Neural cell (in vitro differentiated cells): ENCODE measurements at regions not wholly inside any gene's neighbourhood (a gene's known extent, or its start where the extent isn't known, plus 50 kb on each side); places are given as distances from the start of the nearest gene placed in this dataset.

Experiments used
- EZH2 ChIP-seq: fragments of 200-600, 300-800 bp; shearing (Covaris generic), sonication (generic); IDR thresholded peaks from 2 replicates; pipeline ENCODE4 v1.6.1; 2014; ENCODE audit warnings: antibody characterized with exemption, low read length, borderline replicate concordance, mild to moderate bottlenecking; ENCODE audit not compliant: insufficient read depth, poor library complexity, severe bottlenecking
- TF ChIP-seq, protein P1 (sequence below): fragments of 450-650 bp; IDR thresholded peaks from 2 replicates; pipeline ENCODE4 v1.5.1; 2014; ENCODE audit warnings: antibody characterized with exemption, mild to moderate bottlenecking, moderate library complexity; ENCODE audit not compliant: poor library complexity, severe bottlenecking
- TF ChIP-seq, protein P2 (sequence below): IDR thresholded peaks from 2 replicates; pipeline ENCODE4 v1.6.1; 2012; ENCODE audit warnings: borderline replicate concordance

DNA sequence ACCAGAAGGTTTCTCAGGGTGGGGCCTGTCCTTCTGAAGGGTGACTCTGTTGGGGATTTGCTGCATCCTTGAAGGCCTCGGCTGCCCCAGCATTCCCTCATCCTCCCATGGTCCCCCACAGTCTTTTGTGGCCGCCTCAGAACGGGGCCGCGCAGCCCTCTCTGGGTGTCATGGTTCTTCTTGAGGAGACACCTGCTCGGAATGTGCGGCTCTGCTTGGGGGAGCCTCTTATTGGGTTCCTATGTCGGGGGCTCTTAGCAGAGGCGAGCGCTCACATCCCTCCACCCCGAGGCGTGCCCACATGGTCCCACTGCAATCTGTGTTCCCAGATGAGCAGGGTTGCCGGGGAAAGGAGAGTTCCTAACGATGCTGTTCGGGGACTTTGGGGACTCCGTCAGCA lies 1008.4 kb downstream of the BRD1 start:
- TF ChIP-seq EZH2: no peak
- TF ChIP-seq, protein P1, sequence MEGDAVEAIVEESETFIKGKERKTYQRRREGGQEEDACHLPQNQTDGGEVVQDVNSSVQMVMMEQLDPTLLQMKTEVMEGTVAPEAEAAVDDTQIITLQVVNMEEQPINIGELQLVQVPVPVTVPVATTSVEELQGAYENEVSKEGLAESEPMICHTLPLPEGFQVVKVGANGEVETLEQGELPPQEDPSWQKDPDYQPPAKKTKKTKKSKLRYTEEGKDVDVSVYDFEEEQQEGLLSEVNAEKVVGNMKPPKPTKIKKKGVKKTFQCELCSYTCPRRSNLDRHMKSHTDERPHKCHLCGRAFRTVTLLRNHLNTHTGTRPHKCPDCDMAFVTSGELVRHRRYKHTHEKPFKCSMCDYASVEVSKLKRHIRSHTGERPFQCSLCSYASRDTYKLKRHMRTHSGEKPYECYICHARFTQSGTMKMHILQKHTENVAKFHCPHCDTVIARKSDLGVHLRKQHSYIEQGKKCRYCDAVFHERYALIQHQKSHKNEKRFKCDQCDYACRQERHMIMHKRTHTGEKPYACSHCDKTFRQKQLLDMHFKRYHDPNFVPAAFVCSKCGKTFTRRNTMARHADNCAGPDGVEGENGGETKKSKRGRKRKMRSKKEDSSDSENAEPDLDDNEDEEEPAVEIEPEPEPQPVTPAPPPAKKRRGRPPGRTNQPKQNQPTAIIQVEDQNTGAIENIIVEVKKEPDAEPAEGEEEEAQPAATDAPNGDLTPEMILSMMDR: no peak
- TF ChIP-seq, protein P2, sequence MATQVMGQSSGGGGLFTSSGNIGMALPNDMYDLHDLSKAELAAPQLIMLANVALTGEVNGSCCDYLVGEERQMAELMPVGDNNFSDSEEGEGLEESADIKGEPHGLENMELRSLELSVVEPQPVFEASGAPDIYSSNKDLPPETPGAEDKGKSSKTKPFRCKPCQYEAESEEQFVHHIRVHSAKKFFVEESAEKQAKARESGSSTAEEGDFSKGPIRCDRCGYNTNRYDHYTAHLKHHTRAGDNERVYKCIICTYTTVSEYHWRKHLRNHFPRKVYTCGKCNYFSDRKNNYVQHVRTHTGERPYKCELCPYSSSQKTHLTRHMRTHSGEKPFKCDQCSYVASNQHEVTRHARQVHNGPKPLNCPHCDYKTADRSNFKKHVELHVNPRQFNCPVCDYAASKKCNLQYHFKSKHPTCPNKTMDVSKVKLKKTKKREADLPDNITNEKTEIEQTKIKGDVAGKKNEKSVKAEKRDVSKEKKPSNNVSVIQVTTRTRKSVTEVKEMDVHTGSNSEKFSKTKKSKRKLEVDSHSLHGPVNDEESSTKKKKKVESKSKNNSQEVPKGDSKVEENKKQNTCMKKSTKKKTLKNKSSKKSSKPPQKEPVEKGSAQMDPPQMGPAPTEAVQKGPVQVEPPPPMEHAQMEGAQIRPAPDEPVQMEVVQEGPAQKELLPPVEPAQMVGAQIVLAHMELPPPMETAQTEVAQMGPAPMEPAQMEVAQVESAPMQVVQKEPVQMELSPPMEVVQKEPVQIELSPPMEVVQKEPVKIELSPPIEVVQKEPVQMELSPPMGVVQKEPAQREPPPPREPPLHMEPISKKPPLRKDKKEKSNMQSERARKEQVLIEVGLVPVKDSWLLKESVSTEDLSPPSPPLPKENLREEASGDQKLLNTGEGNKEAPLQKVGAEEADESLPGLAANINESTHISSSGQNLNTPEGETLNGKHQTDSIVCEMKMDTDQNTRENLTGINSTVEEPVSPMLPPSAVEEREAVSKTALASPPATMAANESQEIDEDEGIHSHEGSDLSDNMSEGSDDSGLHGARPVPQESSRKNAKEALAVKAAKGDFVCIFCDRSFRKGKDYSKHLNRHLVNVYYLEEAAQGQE: no peak
